GM21367 (cell line): ENCODE measurements at regions not wholly inside any gene's neighbourhood (a gene's known extent, or its start where the extent isn't known, plus 50 kb on each side); places are given as distances from the start of the nearest gene placed in this dataset.
"Not testable (repeated sequence)": the region's sequence is repeated elsewhere in the genome, so short reads cannot be mapped to it uniquely, and the experiment has no call there.

ENCODE experiments used
- ATAC-seq: cut with Tn5 transposase; IDR thresholded peaks from one replicate; pipeline ENCODE4 v1.9.1; 2021; ENCODE audit not compliant: unreplicated experiment

DNA sequence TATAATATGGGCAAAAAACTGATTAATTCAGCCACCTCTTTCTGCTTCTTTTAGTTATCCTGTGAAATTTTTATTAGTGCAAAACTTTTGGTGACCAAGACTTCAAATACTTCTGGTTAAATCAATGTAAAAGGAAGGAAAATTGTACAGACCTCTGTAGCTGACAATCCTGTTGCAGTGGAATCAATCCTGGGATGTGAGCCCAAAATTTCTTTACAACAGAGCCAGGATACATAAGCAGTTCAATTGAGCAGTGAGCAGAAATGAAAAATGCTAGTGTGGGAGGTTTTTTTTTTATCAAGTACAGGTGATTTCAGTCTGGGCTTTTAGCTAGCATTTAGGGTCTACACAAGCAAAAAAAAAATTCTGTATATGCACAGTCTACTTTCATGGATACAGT, 398.0 kb downstream of the OTOL1 start:
- ATAC-seq = no peak

DNA sequence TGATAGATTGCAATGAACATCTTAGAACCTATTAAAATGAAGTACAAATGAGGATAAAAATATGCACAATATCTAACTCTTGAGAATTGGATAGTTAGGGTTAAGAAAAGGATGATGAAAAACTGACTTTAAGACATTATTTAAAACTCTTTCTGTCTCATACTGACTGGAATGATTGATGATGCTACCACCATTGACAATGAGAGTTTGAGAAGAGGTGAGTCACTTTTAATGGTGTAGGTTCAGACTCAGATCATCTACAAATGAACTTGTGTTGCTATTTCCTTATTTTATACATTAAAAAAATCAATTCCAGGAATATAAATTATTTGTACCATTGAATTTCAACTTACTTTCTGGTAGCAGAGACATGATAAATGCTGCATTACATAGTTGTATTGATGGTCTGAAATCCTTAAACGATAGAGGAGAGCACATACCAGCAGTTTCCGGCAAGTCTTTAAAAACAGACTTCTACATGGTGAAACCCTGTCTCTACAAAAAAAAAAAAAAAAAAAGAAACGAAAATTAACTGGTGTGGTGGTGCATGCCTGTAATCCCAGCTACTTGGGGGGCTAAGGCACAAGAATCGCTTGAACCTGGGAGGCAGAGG, 409.0 kb downstream of the OTOL1 start:
- no peak for ATAC-seq

DNA sequence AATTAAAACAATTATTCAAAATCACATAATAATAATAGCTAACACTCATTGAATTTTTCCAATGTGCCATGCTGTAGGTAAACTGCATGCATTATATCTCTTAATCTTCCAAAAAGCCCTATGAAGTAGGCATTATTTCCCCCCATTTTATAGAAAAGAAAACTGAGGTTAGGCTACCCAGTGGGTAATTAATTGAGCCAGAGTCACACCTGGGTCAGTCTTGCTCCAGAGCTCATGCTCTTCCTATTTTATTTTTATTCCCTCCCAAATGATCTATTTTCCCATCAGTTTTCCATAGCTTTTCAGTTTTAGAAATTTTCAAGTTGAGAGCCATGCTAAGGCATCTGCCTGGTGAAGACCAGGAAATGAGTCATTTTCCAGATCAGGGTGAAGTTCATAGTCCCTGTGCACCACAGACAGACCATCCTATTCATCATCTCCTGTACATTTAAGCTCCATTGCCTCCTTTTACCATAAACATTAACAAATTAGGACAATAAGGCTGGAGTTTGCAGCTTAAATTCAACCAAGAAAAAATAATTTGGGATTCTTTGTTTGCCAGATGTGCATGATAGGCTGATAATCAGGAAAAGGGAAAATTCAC, 417.3 kb downstream of the OTOL1 start:
- no peak for ATAC-seq

DNA sequence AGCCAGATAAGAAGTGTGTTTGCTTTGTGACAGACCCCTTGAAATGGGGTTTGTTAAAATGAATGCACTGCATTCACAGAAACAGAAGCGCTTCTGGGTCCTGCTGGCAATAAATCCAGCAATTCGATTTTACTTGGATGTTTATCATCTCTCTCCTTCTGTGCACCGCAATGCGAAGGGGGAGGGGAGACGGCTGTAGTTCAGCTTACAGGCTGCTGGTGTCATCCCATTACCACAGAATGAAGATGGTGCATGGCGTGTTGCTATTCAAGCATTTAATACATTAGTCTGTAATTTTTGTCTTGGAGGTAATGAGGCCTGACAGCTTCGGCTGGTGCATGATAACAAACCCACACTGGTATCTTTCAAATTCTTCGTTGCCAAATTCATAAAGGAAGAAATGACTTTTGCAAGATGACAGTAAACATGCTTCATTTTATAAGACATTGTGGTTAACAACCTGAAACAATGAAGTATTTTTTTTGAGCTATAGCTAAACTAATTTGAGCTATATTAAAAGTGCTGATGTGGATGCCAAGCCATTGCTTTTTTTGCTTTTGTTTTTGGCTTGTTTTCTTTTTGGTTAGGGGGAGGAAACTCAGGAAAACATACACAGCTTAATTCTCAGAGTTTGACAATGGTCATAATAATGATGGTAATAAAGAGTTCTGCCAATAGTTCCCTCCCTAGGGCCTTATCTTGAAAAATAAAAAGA, 418.3 kb downstream of the OTOL1 start:
- no peak for ATAC-seq

DNA sequence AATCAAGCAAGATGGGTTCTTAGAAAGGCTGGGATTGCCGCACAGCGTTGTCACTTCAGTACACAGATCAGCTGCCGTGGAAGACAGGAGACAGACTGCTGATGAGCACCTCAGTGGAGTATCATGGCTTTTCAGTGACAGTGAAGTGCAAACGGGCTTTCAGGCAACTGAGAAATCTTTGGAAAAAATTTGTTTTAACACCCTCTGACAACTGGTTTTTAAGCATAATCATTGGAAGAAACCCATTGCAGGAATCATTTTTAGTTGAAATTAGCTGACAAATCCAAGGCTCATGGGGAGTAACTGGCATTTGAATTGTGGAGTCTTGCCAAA, 418.8 kb downstream of the OTOL1 start:
- ATAC-seq = no peak

DNA sequence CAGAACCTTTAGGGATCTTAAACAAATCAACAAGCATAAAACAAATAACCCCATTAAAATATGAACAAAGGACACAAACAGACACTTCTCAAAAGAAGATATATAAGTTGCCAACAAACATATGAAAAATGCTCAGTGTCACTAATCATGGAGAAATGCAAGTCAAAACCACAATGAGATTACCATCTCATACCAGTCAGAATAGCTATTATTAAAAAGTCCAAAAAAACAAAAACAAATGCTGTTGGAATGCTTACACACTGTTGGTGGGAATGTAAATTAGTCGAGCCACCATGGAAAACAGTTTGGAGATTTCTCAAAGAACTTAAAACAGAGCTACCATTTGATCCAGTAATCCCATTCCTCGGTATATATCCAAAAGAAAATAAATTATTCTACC, 423.6 kb downstream of the OTOL1 start:
- ATAC-seq = no peak

DNA sequence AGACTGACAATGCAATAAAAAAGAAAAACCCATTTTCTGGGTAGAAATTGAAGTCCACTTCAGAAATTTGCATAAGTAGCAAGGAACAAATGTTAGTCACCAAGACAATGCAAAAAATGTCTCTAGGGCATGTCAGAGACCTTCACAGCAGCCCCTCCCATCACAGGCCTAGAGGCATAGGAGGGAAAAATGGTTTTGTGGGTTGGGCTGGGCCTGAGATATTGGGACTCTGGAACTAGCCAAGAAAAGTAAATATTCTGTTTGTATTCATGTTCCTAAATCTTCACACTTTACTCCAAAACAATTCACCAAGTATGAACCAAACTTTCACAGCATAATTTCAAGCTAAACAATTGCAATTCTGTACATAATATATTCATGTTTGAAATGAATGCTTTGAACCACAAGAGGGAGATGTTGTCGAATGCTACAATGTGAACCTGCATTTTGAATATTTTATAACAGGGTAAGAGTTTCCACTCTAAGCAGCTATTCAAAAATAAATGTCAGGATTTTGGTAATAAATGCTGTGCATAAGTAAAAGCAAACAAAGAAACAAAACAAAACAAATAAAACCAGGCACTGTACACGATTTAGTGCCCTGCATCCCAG, 429.2 kb downstream of the OTOL1 start:
- no peak for ATAC-seq

DNA sequence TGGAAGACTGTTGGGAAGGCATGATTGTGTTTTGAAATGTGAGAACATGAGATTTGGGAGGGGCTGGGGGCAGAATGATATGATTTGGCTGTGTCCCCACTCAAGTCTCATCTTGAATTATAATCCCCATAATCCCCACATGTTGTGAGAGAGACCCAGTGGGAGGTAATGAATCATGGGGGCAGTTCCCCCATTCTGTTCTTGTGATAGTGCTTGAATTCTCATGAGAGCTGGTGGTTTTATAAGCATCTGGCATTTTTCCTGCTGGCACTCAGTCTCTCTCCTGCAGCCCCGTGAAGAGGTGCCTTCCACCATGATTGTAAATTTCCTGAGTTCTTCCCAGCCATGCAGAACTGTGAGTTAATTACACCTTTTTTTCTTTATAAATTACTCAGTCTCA, 430.5 kb downstream of the OTOL1 start:
- no peak for ATAC-seq

DNA sequence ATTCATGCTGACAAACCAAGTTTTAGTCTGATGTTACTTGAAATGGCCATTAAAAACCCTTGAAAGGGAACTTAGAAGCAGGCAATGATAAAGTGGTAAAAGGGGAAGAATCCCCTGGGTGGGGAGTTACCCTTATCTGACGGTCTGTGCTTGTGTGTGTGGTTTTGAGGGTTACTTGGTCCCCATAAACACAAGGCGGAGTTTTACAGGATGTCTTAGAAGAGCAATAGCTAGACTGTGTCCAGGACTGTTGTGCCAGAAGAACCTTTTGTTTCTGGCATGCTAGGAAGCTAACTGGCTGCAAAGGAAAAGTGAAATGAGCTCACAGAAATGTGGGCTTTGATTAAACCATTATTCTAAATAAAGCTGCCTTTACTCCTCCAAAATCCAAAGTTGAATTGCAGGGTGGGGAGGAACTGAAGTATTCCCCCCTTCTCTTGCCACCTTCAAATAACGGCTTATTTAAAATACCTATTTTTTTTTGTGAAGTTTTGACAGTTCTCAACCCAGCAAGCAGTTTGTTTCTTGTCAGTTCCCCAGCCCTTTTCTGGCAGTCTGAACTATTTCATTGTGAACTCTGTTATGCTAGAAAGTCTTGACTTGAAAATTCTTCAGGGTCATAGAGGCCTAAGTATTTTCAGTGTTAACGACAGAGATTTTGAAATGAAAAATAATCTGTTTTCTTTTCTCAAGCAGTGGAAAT, 443.5 kb downstream of the OTOL1 start:
- ATAC-seq = no peak

DNA sequence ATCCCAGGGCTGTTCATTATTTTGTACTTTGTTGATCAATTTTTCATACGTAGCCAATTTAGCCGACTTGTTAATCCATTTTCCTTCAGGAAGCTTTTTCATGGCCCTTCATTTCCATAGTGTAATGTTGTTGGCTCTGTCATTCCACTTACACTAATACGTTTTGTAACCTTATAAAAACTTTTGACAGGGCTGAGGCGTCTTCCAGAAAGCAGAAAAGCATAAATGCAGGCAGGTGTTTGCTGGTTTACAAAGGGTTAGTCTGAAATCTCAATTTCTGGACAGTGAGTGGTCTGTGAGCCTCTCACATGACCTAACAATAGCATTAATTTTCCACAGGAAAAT, 444.0 kb downstream of the OTOL1 start:
- no peak for ATAC-seq

DNA sequence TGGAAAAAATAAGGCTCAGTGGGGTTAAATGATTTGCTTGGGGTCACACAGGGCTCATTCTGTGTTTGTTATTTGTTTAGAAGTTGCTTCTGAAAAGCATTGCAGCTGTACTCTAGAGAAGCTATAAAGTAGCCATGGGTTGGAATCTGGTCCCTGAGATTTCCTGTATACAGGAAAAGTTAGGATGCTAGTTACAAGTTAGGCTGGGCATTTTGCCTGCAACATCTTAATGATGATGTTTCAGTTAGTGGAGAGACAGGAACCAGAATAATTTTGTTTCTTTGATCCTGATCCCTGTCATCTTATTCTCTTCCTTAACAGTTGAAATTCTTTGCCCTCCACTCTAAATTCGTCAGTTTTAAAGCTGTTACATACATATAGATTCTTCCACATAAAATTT, 445.3 kb downstream of the OTOL1 start:
- ATAC-seq = no peak

DNA sequence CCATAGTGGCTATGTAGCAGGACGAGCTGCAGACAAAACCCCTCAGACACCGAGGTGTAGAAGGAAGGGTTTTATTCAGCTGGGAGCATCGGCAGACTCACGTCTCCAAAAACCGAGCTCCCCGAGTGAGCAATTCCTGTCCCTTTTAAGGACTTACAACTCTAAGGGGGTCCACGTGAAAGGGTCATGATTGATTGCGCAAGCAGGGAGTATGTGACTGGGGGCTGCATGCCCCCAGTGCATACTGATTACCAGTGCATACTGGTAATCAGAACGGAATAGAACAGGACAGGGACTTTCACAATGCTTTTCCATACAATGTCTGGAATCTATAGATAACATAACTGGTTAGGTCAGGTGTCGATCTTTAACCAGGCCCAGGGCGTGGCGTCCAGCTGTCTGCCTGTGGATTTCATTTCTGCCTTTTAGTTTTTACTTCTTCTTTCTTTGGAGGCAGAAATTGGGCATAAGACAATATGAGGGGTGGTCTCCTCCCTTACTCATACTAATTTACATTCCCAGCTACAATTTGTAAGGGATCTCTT, 447.3 kb downstream of the OTOL1 start:
- not testable (repeated sequence) for ATAC-seq

DNA sequence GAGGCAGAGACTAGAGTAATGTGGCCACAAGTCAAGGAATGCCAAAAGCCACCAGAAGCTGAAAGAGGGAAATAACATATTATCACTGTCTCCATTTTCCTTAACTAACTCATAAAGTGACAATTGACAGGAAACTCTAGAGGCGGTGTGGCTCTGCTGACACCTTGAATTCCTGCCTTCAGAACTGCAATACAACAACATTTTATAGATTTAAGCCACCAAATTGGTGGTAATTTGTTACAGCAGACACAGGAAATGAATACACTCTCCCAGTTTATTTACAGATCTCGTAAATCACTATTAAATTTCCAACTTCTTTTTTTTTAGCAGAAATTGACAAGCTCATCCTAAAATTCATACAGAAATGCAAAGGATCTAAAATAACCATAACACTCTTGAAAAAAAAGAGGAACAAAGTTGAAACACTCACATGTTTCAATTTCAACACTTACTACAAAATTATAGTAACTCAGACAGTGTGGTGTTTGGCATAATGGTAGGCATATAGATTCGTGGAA, 449.9 kb downstream of the OTOL1 start:
- ATAC-seq = no peak

DNA sequence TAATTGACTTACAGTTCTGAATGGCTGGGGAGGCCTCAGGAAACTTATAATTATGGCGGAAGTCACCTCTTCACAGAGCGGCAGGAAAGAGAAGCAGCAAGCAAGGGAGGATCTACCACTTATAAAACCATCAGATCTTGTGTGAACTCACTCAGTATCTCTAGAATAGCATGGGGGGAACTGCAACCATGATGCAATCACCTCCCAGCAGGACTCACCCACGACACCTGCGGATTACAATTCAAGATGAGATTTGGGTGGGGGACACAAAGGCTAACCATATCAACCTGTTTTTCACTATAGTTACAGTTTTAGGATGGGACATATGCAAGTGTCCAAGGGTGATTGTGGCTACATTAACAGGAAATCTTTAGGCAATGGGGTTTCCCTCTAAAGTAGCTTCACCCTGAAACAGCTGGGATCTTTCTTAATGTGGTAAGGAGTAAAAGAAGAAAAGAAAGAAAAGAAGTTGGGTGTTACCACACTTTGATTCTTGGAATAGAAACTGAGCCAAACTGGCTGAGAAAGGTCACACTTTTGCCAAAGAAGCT, 453.8 kb downstream of the OTOL1 start:
- ATAC-seq = no peak

DNA sequence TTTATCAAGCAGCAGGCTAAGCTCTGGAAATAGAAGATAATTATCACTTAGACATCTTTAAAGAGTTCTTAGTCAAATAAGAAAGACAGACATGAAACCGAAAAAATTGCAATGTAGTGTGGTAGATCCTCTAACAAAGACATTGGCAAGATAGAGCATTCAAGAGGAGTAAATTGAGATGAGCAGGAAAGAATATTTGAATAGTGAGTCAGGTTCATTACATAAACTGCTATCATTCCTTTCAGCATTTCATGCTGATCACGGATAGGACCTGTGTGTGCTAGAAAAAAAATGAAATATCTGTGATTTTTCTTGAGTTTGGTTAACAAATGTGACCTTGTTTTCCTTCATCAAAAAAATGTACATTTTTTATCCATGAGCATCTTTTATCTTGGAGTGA, 460.9 kb downstream of the OTOL1 start:
- ATAC-seq = no peak

DNA sequence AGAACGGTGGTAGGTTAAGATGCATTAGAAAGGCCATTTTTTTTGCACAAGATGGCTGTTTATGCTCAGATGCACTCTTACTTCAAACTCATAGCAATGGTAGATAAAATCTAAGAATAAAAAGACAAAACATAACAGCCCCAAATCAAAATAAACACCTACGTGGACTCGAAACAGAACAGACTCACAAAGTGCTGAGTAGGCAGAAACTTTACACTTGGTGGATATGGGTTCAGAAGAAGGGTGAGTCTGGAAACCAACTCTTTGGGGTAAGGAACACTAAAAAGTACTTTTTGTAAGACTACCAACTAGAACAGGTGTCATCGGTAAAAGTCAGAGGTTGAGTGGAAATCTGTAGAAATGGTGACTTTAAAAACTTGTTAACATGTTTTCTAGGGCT, 468.2 kb downstream of the OTOL1 start:
- ATAC-seq = no peak

DNA sequence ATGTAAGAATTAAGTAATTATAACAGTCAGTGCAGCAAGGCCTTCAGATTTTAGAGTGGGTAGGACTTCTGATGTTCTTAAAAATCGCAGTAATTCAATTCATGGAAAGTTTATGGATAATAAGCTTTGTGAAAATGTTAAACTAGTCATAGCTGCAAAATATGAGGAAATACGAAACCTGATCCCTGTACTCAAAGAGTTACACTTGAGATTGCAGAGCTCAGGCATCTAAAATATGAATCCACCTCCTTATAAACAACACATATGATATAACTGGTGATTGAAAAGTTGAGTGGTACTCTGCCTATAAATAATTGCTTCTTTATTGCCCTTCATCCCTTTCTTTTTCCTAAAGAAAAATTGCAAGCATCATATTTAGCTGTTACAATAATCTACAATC, 473.3 kb downstream of the OTOL1 start:
- no peak for ATAC-seq

DNA sequence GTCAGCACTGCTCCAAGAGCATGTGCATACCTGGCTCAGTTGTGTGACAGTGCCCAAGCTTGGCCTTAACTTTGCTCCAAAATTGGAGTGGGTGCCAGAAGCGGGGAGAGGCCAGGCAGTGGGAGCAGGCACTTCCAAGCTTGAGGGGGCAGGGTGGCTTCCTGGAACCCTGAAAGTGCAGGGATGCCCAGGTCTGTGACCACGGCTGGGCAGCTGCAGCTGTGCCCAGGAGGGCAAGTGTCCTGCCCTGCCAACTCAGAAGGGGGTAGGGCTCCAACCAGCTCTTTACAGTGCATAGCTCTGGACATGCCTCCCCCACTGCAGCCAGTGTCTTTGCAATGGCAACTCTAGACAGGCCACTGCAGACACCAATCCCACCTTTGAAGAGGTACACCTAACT, 478.6 kb downstream of the OTOL1 start:
- no peak for ATAC-seq

DNA sequence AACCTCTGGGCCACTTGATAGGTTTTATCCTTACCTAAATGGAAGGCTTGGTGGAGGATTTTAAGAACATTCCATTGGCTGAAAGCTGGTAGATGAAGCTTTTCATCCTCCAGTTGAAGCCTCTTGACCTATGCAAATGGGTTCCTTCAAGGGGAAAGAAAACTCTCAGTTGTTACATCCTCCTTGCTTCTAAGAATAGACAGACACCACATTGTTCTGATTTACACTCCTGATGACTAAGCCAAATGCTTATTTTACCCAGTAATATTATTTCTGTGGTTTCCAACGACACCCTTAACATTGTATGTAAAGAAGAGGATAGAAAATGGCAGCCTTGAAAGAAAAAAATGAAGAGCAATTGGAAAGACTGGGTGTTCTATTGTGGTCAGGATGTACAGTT, 480.5 kb downstream of the OTOL1 start:
- ATAC-seq = no peak

DNA sequence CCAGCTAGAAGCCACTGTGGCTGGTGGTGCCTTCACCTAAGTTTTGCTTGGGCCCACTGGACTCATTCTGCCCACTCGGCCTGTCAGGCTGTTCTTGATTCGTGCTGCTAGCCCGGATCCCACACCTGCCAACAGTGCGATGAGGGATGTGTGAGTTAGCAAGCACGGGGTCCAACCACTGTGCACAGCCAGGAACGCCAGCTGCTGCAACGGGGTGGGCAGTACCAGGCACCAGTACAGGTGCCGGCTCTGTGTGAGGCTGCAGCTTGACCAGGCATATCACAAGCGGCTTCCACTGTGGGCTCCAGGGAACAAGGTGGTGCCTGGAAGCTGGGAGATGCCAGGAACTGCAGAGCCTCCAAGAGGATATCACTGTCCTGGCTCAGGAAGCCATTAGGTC, 481.2 kb downstream of the OTOL1 start:
- ATAC-seq = no peak

DNA sequence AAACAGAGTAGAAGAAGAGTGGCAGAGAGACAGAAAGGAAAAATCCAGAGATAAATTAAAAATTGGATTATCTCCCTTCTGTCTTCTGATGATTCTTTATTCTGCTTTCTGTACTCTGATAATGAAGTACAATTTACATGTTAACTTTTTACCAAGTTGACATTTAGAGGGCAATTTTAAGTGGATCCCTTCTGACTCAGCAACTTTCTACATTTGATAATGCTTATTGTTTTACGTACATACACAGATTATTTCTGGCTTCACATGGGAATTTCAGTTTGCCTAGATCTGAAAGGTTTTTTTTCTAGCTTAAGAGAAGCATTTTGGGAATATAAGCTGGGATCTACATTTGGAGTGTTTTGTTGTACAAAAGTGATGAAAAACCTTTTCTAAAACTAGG, 491.3 kb downstream of the OTOL1 start:
- no peak for ATAC-seq
